ENCODE measurements at regions not wholly inside any gene's neighbourhood (a gene's known extent, or its start where the extent isn't known, plus 50 kb on each side); places are given as distances from the start of the nearest gene placed in this dataset.
"Not testable (repeated sequence)": the region's sequence is repeated elsewhere in the genome, so short reads cannot be mapped to it uniquely, and the experiment has no call there.

DNA sequence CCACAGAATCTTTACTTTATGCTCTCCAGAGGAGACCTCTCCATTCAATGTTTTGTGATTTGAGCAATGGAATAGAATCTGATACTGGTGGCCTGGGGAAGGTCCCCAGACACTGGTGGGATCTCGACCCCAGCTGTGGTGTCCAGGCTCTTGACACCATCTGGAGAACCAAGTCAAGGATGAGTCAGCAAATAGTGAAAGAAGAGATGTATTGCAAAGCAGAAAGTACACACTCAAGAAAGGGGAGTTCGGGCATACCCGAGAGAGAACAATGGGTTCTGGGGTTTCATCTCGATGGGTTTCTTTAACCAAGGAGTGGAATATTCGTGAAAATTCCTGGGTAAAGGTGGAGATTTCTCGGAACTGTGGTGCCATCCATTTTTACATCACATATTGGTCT is 146.3 kb upstream of the NOTCH2NLA start:
- not testable (repeated sequence) for DNase-seq

DNA sequence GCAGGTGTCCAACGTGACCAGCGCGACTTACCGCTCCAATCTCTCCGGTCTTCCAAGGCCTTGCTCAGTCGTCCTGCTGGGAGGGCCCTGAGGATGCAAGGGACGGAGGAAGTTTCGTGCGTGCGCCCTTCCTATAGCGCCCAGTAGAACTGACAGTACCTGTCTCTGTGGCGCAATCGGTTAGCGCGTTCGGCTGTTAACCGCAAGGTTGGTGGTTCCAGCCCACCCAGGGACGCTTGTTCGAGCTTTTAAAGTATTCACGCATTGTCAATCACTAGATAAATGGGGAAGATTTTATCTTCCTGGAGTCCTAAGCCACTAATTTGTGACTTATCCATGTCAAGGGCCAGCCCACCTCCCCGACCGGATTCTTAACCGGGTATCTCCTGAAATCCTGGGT is 141.1 kb upstream of the NOTCH2NLA start:
- peak in 40 of 58 donors; percentile 1 to 56 (median 28) for DNase-seq

DNA sequence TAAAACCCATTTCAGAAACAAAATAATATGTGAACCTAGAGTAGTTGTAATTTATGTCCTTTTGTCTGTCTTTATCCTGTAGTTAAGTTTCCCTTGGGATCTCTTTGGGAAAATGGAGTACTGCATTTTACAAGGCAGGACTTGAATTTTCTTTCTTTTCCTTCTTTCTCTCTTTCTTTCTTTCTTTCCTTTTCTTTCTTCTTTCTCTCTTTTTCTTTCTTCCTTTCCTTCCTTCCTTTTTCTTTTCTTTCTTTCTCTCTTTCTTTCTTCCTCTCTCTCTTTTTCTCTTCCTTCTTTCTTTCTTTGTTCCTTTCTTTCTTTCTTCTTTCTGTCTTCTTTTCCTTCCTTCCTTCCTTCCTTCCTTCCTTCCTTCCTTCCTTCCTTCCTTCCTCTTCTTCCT is 126.6 kb upstream of the NOTCH2NLA start:
- DNase-seq: not testable (repeated sequence)

DNA sequence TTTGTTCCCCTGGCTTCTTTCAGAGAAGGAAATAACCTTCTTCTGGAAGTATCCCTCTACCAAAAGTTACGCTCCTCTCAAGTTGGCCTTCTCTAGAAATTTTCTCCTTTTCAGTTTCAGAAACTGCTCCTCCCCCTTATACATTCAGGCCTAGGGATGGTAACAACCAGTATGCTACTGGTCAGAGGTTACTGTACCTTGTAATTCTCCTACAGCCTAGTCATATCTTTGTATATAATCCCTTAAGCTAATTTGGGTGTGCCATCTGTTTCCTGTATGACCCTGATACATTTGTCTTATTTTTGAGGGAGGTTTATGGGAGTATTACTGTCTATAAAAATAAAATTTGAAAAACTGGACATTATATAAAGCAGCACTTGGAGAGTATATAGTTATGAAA is 98.0 kb upstream of the NOTCH2NLA start:
- DNase-seq: not testable (repeated sequence)

DNA sequence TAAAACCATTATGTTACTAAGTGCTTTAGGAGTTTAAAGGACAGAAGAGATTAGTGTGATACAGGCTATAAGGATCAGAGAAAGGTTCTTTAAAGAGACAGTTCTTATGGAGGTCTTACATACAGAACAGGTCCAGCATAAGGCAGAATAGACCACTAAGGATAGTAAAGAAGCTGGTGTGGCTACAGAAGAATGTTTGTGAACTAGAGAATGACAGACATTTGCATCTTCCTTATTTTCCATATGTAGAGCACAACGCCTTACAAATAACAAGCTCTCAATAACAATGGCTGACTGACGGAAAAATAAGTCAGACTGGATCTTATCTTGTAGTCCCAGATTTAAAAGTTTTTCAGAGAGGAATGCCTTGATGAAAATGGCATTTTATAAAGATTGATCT is 95.6 kb upstream of the NOTCH2NLA start:
- not testable (repeated sequence) for DNase-seq

DNA sequence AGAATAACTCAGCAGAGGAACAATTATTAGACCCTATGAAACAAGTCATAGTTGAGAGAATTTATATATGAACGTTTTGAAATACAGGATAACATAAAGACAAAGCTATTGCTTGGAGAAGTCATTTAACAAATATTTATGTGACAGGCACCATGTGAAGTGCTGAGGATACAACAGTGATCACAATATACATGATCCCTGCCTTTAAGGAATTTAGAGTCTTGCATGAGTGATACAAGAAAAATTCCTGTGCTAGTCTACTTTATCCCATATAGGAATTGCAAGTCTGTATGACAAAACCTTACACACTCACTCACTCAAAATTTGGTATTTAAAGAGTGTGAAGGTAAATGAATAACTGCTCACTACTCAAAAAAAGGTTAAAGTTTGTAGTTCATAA is 94.5 kb upstream of the NOTCH2NLA start:
- not testable (repeated sequence) for DNase-seq

DNA sequence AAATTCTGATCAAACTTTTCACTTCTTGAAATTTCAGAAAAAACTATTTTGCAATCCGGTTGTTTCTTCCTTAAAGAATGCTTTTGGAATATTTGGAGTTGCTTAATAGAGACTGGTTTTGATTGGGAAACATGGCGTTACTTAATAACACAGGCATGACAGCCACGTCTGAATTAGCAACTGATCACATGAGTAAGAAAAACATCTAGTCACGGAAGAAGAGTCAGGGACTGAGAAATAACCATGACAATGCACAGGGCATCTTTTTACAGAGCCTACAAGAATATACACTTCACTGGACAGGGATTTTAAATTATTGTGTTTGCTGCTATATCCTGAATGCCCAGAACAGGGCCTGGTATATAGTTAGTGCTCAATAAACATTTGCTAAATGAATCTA is 94.1 kb upstream of the NOTCH2NLA start:
- DNase-seq: not testable (repeated sequence)

DNA sequence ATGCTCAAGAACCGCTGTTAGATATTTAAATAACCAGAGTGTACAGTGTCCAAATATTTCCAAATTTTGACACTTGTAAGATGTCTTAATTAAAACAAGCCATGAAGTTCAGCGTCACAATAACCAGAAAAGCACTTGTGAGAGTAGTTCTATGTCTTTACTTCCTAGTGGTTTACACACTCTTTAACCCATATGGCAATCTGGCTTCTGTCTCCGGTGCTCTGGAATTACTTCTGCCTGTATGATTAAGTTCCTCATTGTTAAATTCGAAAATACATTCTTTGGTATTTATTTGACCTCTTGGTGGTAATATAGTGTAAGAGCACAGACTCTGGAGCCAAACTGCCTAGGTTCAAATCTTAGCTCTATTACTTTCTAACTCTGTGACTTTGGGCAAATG is 89.9 kb upstream of the NOTCH2NLA start:
- DNase-seq: not testable (repeated sequence)

DNA sequence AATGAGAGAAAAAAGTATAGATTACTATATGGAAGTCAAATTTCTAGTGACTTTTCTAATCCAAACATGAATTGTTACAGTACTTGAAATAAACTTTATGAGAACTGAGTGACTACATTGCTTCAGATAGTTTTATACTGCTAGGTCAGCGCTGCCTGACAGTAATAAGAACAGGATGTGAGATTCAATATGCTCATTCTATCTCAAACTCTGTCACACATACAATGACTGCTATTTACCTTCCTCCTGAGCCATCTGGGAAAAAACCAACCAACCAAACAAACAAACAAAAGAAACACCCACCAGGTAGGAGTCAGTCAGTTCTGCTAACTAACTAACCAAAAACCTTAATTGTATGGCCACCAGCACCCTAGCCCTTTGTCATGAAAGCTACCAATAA is 89.0 kb upstream of the NOTCH2NLA start:
- DNase-seq: not testable (repeated sequence)

DNA sequence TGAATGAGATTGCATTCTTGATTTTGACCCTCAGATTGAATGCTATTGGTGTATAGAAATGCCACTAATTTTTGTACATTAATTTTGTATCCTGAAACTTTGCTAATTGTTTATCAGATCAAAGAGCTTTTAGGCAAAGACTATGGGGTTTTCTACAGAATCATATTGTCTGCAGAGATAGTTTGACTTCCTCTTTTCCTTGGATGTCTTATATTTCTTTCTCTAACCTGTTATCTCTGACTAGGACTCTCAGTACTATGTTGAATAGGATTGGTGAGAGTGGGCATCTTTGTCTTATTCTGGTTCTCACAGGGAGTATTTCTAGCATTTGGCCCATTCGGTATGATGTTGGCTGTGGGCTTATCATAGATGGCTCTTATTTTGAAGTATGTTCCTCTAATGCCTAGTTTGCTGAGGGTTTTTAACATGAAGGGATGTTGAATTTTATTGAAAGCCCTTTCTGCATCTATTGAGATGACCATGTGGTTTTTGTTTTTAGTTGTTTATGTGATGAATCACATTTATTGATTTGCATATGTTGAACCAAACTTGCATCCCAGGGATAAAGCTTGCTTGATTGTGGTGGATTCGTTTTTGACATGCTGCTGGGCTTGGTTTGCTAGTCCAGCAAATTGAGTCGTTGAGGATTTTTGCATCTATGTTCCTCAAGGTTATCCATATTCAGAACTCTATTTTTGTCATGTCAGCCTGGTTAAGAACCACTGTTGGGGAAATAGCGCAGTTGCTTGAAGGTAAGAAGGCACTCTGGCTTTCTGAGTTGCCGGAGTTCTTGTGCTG is 85.8 kb upstream of the NOTCH2NLA start:
- not testable (repeated sequence) for DNase-seq

DNA sequence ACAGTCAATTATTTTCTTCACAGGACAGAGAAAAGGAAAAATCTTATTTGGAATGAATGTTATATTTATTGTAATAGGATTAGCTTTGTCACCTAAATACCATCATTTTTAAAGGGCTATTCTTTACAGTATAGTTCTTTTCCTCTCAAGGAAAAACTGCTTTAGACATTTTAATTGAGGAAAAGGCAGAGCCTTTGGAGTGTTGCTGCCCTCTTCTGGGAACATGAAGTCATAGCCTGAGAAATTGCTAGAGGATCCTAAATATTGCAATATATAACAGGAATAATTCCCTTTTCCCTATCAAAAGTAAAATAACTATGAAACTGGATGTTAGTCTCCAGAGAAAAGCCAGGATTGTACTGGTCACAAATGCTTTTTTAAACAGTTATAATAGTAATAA is 81.8 kb upstream of the NOTCH2NLA start:
- not testable (repeated sequence) for DNase-seq

DNA sequence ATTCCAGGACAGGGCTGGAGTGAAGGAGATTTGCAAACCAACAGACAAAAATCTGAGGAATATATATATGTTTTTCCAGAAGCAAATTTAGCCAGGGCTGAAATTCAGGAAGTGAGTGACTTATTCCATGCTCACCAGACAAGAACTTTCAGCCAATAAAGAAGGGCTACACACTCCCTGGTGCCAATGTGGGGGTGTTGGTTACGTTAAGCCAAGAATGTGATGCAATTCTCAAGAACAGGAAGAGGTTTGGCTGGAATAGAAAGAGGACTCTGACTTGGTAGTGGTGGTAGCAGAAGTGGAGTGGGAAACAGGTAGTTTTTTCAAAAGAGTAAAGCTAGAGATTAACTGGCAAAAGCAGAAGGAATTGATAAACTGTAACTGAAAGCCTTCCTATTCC is 80.6 kb upstream of the NOTCH2NLA start:
- DNase-seq: not testable (repeated sequence)

DNA sequence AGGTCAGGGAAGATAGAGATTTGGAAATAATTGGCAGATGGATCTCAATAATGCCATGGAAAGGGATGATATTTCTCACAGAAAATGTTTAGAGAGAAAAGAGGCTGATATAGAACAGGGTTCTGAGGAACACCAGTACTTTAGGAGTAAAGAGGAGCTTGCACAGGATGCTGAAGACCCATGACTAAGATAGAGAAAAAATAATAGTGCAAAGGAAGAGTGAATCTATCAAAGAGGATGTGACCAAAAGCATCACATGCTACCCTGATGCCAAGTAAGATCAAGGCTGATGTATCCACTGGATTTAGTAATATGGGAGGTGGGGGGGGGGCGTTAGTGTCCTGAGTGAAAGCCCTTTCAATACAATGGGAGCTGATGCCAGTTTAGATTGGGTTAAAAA is 80.1 kb upstream of the NOTCH2NLA start:
- not testable (repeated sequence) for DNase-seq

DNA sequence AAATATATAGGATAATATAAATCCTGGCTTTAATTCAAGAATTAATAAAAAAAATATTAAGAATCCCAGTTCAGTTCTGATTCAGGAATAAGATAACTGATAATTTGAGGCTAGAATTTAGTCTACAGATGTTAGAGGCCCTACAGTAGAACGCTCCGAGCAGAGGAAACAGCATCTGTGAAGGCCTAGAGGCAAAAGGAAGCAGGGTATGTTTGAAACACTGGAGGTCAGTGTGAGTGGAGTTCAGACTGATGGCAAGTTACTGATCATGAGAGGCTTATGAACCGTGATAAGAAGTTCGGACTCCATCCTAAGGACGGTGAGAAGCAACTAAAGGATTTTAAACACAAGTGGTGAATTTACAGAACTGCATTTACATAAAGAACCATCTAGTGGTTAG is 79.3 kb upstream of the NOTCH2NLA start:
- not testable (repeated sequence) for DNase-seq

DNA sequence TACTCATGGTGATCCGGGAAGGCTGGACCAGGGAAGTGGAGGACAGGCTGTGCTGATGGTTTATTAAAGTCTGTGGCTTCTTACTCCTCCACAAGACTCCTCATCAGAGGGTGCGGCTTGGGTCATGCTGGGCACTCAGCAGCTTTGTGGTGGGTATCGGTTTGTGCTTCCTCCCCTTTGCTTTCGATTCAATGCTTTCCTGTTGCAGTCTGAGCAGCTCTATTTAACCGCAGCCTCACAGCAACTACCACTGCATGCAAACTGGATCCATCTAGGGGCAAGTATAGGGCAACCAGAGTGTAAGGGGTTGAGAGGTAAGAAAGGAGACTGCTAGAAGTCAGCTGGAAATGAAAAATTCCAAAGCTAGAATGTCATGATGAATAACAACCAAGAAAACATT is 78.8 kb upstream of the NOTCH2NLA start:
- DNase-seq: not testable (repeated sequence)

DNA sequence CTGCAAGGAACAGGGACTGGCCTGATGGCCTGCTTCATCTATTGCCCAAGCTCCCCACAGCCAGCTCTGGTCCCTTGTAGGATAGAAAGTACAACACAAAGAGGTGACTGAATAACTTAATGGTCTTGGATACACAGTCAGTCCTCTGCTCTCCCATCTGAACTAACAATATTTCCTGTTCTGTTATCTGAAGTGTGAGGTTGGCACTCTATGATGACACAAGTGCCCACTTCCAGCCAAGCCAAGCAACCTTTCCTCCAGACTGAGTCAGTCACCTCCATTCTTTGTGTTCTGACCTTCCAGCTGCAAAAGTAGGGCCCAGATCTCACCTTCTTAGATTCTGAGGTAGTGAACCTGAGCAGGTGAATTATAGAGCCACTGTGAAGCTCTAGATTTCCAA is 77.8 kb upstream of the NOTCH2NLA start:
- not testable (repeated sequence) for DNase-seq

DNA sequence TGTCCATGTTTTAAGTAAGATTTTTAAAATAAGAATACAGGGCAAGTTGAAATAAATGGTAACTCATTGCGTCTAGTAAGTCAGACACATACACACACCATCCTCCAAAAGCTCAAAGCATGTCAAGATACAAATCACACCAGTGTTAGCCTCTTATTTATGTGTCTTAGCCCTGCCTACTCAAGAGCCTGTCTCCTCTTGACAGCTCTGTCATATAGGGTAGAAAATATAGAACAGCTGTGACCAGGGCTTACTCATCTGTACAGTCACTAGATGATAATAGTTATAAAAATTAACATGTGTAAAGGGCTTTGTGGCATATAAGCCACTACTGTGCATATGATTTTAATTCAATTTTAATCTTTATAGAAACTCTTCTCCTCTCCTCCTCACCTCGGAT is 76.6 kb upstream of the NOTCH2NLA start:
- DNase-seq: not testable (repeated sequence)

DNA sequence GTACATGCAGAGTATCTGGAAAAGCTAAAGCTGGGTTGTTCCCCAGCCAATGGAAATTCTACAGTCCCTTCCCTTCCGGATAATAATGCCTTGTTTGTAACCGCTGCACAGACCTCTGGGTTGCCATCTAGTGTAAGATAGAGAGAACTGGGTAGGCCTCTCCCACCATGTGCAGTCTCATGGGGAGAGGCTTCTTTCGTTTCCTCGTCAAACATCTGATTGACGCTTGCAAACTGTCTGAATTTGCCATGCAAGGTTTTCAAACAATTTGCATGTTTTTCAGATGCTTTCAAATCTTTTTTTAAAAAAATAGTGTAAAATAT is 69.7 kb upstream of the NOTCH2NLA start:
- DNase-seq: not testable (repeated sequence)

DNA sequence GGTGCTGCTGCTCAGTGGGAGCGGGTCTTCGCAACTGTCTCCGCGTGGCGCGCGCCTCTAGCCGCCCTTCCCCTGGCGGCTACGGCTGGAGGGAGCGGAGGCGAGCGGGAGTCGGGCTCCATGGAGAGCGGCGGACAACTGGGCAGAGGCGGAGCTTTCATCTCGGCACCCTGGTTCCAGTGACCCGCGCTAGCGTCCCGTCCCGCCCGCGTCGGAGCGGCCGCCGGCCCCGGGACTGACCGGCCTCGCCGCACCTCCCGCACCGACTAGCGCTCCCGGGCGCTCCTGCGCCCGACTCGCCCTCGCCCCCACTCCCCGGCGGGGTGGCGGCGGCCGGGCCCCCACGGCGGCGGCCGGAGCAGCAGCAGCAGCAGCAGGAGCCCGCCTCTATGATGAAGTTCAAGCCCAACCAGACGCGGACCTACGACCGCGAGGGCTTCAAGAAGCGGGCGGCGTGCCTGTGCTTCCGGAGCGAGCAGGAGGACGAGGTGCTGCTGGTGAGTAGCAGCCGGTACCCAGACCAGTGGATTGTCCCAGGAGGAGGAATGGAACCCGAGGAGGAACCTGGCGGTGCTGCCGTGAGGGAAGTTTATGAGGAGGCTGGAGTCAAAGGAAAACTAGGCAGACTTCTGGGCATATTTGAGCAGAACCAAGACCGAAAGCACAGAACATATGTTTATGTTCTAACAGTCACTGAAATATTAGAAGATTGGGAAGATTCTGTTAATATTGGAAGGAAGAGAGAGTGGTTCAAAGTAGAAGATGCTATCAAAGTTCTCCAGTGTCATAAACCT is 69.2 kb upstream of the NOTCH2NLA start:
- DNase-seq: not testable (repeated sequence)

DNA sequence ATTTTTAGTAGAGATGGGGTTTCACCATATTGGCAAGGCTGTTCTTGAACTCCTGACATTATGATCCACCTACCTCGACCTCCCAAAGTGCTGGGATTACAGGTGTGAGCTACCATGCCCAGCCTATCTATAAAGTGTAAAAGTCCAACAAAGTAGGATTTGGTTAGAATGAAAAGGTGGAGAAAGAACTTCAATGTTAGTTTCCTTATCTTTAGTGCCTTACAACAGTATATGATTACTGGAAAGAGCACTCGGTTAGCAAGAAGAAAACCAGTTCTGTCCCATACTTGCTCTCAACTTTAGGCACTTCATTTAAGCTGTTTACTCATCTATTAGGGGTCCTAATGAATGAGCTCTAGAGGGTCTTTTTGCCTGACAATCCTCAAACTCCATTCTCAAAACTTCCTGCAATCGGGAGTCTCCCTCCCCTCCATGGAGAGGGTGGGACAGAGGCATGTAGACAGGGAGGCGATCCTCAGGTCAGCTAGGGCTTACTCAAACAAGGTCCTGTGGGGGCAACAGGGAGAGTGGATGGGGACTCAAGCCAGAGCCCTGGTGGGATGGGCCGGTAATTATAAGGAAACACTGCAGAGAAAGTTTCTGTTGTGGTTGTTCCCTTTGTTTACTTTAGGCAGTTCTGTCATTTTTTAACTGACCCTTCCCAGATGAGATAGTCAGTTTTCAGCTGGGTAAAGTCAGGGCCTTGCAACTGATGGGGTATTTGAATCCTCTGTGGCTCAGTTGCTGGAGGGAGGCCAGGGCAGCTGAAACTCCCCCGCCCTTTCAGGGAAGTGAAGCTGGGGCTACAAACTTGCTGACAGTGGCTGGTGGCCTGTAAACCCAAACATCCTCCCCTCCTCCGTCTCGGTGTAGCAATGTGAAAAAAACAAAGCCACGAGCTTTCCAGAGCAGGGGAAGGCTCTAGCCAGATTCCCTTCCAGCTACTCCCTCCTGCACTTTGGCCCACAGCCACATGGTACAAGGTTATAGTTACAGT is 64.4 kb upstream of the NOTCH2NLA start:
- not testable (repeated sequence) for DNase-seq

DNA sequence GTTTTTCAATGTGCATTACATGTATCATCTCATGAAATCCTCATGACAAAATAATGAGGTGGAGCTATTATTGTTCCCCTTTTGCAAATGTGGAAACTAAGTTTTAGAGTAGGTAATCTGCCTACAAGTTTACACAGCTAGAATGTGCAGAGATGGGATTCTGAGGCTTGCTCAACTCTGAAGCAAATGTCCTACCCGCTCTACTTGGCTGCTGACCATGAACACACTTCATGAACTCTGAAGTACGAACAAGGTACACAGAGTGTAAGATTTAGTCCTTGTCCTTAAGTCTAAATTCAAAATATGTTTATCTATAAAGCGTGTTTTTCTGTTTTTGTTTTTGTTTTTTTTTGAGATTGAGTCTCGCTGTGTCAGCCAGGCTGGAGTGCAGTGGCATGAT is 63.6 kb upstream of the NOTCH2NLA start:
- not testable (repeated sequence) for DNase-seq

Measured in anterior cingulate cortex (tissue), 58 donors.